MM.1S (cell line): ENCODE measurements at regions not wholly inside any gene's neighbourhood (a gene's known extent, or its start where the extent isn't known, plus 50 kb on each side); places are given as distances from the start of the nearest gene placed in this dataset.

Source experiments
- DNase-seq: peaks from one replicate; pipeline ENCODE4 v3.0.0-alpha.2; 2015
- H2AFZ ChIP-seq: fragments of 300-600 bp; sonication (generic); 2 replicates; pipeline ENCODE4 v1.6.0; 2016; ENCODE audit warnings: antibody characterized with exemption, low read length
- H3F3A ChIP-seq: fragments of 300-600 bp; sonication (generic); 2 replicates; pipeline ENCODE4 v1.6.1; 2016; ENCODE audit warnings: mild to moderate bottlenecking, antibody characterized with exemption, low read length, moderate library complexity, mixed read lengths; ENCODE audit not compliant: insufficient read depth
- H3K27ac ChIP-seq: fragments of 300-600 bp; sonication (generic); 2 replicates; pipeline ENCODE4 v1.5.1; 2016; ENCODE audit warnings: mild to moderate bottlenecking, low read length
- H3K27me3 ChIP-seq: fragments of 300-600 bp; sonication (generic); replicated peaks from 2 replicates; pipeline ENCODE4 v1.6.0; 2016; ENCODE audit warnings: low read length; ENCODE audit not compliant: insufficient read depth
- H3K36me3 ChIP-seq: fragments of 300-600 bp; sonication (generic); replicated peaks from 2 replicates; pipeline ENCODE4 v1.6.1; 2016; ENCODE audit warnings: mild to moderate bottlenecking, low read length, mixed read lengths; ENCODE audit not compliant: insufficient read depth
- H3K4me1 ChIP-seq: fragments of 300-600 bp; sonication (generic); 2 replicates; pipeline ENCODE4 v1.6.1; 2016; ENCODE audit warnings: low read length, mixed read lengths
- H3K4me2 ChIP-seq: fragments of 300-600 bp; sonication (generic); 2 replicates; pipeline ENCODE4 v1.6.0; 2016; ENCODE audit warnings: low read depth, low read length
- H3K4me3 ChIP-seq: fragments of 300-600 bp; sonication (generic); 2 replicates; pipeline ENCODE4 v1.5.1; 2016; ENCODE audit warnings: low read length, mixed read lengths
- H3K79me2 ChIP-seq: fragments of 300-600 bp; sonication (generic); 2 replicates; pipeline ENCODE4 v1.6.1; 2016; ENCODE audit warnings: mixed run types, low read length, mixed read lengths
- H3K9ac ChIP-seq: fragments of 300-600 bp; sonication (generic); 2 replicates; pipeline ENCODE4 v1.6.1; 2016; ENCODE audit warnings: low read length, mixed read lengths
- H3K9me2 ChIP-seq: fragments of 300-600 bp; sonication (generic); replicated peaks from 2 replicates; pipeline ENCODE4 v1.6.1; 2016; ENCODE audit warnings: mild to moderate bottlenecking, low read length, mixed read lengths; ENCODE audit not compliant: insufficient read depth
- H3K9me3 ChIP-seq: fragments of 300-600 bp; sonication (generic); replicated peaks from 2 replicates; pipeline ENCODE4 v1.6.1; 2016; ENCODE audit warnings: mild to moderate bottlenecking, low read length, mixed read lengths; ENCODE audit not compliant: insufficient read depth
- H4K20me1 ChIP-seq: fragments of 300-600 bp; sonication (generic); 2 replicates; pipeline ENCODE4 v1.6.1; 2016; ENCODE audit warnings: mild to moderate bottlenecking, low read length, moderate library complexity, mixed read lengths; ENCODE audit not compliant: insufficient read depth
- CTCF ChIP-seq: fragments of 300-600 bp; sonication (generic); IDR thresholded peaks from 2 replicates; pipeline ENCODE4 v1.5.1; 2016; ENCODE audit warnings: antibody characterized with exemption, low read length, mixed read lengths
- EZH2 ChIP-seq: fragments of 300-600 bp; sonication (generic); optimal IDR thresholded peaks from 2 replicates; pipeline ENCODE3; 2017; ENCODE audit warnings: low read depth, mild to moderate bottlenecking, antibody characterized with exemption, low read length, mixed read lengths
- EZH2phosphoT487 ChIP-seq: fragments of 300-600 bp; sonication (generic); IDR thresholded peaks from 2 replicates; pipeline ENCODE4 v1.6.1; 2018; ENCODE audit warnings: antibody characterized with exemption, low read length

DNA sequence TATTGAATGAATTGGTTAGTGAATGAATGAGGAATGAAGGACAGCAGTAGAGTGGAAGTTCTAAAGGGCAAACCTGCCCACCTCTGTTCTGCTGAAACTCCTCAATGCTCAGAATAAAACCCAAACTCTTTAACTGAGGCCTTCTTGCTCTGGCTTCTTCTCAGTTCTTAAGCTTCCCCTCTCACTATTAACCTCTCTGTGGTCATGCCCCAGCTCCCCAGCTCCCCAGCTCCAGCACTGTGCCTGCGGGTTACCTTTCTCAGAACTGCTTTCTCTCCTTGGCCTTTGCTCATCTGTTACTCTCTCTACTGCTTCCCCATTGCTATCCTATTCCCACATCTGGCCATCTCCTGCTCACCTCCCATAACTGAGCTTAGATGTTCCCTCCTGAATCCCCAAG lies 137.4 kb downstream of the NXPE2 start:
- no peak overlapping the region for H2AFZ ChIP-seq
- TF ChIP-seq EZH2phosphoT487: no peak
- no peak overlapping the region for H3K27ac ChIP-seq
- H3K79me2 ChIP-seq: no peaks in the 10 kb centered on the region
- DNase-seq: no peak
- no peaks in the 10 kb centered on the region for H3K9me2 ChIP-seq
- no peaks in the 10 kb centered on the region for H3F3A ChIP-seq
- H3K27me3 ChIP-seq: no peaks in the 10 kb centered on the region
- H3K4me2 ChIP-seq: no peak overlapping the region
- no peak overlapping the region for H3K9ac ChIP-seq
- H3K4me3 ChIP-seq: no peak overlapping the region
- H3K4me1 ChIP-seq: 0 out of 2 replicates have a peak, but pooled peaks cover under 1% of the 10 kb centered on the region
- H3K36me3 ChIP-seq: no peaks in the 10 kb centered on the region
- no peaks in the 10 kb centered on the region for H4K20me1 ChIP-seq
- H3K9me3 ChIP-seq: no peaks in the 10 kb centered on the region

- no peak for TF ChIP-seq EZH2
- TF ChIP-seq CTCF: no peak
- no peak for TF ChIP-seq EZH2phosphoT487
- H4K20me1 ChIP-seq: no peaks in the 10 kb centered on the region
- no peak overlapping the region for H2AFZ ChIP-seq
- H3F3A ChIP-seq: no peaks in the 10 kb centered on the region
- H3K4me3 ChIP-seq: no peak overlapping the region
- no peaks in the 10 kb centered on the region for H3K79me2 ChIP-seq
- H3K36me3 ChIP-seq: no peaks in the 10 kb centered on the region
- no peaks in the 10 kb centered on the region for H3K27me3 ChIP-seq
- DNase-seq: no peak
- no peak overlapping the region for H3K9ac ChIP-seq
- H3K4me2 ChIP-seq: no peak overlapping the region
- H3K4me1 ChIP-seq: peaks cover 8% of the 10 kb centered on the region
- H3K9me3 ChIP-seq: no peaks in the 10 kb centered on the region
- no peak overlapping the region for H3K27ac ChIP-seq
- H3K9me2 ChIP-seq: no peaks in the 10 kb centered on the region
These were observed 138.5 kb downstream of the NXPE2 start for GRCh38 chr11:114816791-114817190.

DNA sequence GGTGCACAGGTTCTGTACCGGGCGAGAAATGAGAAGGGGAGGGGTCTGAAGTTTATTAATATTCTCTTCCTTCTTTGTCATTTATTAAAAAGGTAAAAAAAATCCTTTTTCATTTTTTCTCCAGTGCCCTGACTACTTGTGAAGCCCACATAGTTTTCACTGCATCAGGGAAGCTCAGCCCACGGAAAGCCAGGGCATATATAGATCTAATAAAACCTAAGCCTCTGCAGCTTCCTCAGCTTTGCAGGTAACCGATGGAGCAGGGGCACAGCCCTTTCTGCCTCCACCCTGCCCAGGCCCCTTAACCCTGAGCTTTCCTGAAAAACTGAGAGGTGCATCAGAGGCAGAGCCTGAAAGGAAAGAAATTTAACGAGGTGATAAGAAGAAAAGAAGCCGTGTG lies 140.1 kb downstream of the NXPE2 start:
- Histone ChIP-seq H3K4me2 (no peak overlapping the region), H3K9me3 (no peaks in the 10 kb centered on the region), H3K27ac (no peak overlapping the region), H4K20me1 (no peaks in the 10 kb centered on the region), H3K27me3 (no peaks in the 10 kb centered on the region), H3K9ac (no peak overlapping the region), H3K9me2 (no peaks in the 10 kb centered on the region), H3K79me2 (no peaks in the 10 kb centered on the region), H3F3A (no peaks in the 10 kb centered on the region), H3K4me3 (no peak overlapping the region), H3K4me1 (peaks cover 12% of the 10 kb centered on the region), H3K36me3 (no peaks in the 10 kb centered on the region), H2AFZ (no peak overlapping the region)
- no peak for TF ChIP-seq EZH2phosphoT487
- no peak for TF ChIP-seq EZH2
- TF ChIP-seq CTCF: no peak
- DNase-seq: no peak

DNA sequence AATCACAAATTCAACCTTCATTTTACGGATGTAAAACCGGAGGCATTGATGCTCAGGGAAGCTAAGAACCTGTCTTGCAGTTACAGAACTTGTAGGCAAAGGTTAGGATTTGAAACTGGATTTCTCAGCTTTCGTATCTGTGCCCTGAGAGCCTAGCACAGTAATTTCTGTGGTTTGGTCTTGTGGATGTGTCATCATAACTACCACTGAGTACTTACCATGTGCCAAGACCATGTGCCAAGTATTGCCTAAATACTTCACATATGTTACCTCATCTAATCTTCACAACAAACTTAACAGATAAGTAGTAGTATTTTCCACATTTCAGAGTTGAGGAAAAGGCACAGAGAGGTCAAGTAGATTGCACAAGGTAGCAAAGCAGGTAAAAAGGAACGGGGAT lies 140.7 kb downstream of the NXPE2 start:
- Histone ChIP-seq H4K20me1 (no peaks in the 10 kb centered on the region), H3K36me3 (no peaks in the 10 kb centered on the region), H3K4me1 (peaks cover 12% of the 10 kb centered on the region), H3K4me3 (no peak overlapping the region), H3K27me3 (no peaks in the 10 kb centered on the region), H3K9me2 (no peaks in the 10 kb centered on the region), H3F3A (no peaks in the 10 kb centered on the region), H3K27ac (no peak overlapping the region), H3K9me3 (no peaks in the 10 kb centered on the region), H3K4me2 (no peak overlapping the region), H3K79me2 (no peaks in the 10 kb centered on the region), H3K9ac (no peak overlapping the region), H2AFZ (no peak overlapping the region)
- TF ChIP-seq EZH2phosphoT487 (no peak), EZH2 (no peak), CTCF (no peak)
- DNase-seq: peak; percentile 38
